Endothelial cell of umbilical vein (primary cell): ENCODE measurements at regions not wholly inside any gene's neighbourhood (a gene's known extent, or its start where the extent isn't known, plus 50 kb on each side); places are given as distances from the start of the nearest gene placed in this dataset.

ENCODE experiments used
- BruUV-seq: library from RNA; stranded (reverse); fragments of 400-500 nt; replicated peaks from 2 replicates; lab custom pipeline; 2021; lab: Mats Ljungman, UMichigan
- CTCF ChIA-PET: fragments of 300-600, 350-600 bp; sonication (Branson Sonifier 250); formaldehyde crosslinking; loops from one replicate; lab custom pipeline; 2021; ENCODE audit warnings: antibody characterized with exemption, inconsistent platforms; lab: Charles Lee
- POLR2A ChIA-PET: fragments of 300-600, 350-600 bp; sonication (Branson Sonifier 250); formaldehyde crosslinking; loops from one replicate; lab custom pipeline; 2021; ENCODE audit warnings: antibody characterized with exemption, inconsistent platforms; lab: Charles Lee
- DNase-seq: peaks from one replicate; pipeline ENCODE4 v3.0.0-alpha.2; 2011; ENCODE audit warnings: low read depth, low spot score
- FAIRE-seq: peaks from 2 replicates; lab custom pipeline; 2011; peaks lifted over from hg19 to GRCh38; lab: Jason Lieb, UNC
- H2AFZ ChIP-seq: 2 replicates; pipeline ENCODE4 v1.6.0; 2012; ENCODE audit warnings: low read depth, low read length, control low read depth, inconsistent platforms
- H3K27ac ChIP-seq: 2 replicates; pipeline ENCODE4 v1.5.1; 2011; ENCODE audit warnings: low read depth, mild to moderate bottlenecking, control low read depth, low read length, moderate library complexity; ENCODE audit not compliant: insufficient read depth
- H3K27me3 ChIP-seq, 2 experiments: 2 replicates each; pipeline versions ENCODE4 v1.6.0 to v1.6.1; 2011; ENCODE audit warnings: low read length in 2 of 2, mixed read lengths in 1 of 2; ENCODE audit not compliant: control insufficient read depth in 2 of 2, insufficient read depth in 2 of 2
- H3K36me3 ChIP-seq, 2 experiments: 2 replicates in 1 of 2; 3 replicates in 1 of 2; pipeline ENCODE4 v1.5.1; 2011; ENCODE audit warnings: low read length in 2 of 2, mild to moderate bottlenecking in 1 of 2, moderate library complexity in 1 of 2; ENCODE audit not compliant: control insufficient read depth in 2 of 2, insufficient read depth in 2 of 2; ENCODE audit errors: extremely low read depth in 1 of 2
- H3K4me1 ChIP-seq: 3 replicates; pipeline ENCODE4 v1.5.1; 2011; ENCODE audit warnings: mild to moderate bottlenecking, low read length; ENCODE audit not compliant: control insufficient read depth, insufficient read depth; ENCODE audit errors: extremely low read depth
- H3K4me2 ChIP-seq: 2 replicates; pipeline ENCODE4 v1.6.1; 2011; ENCODE audit warnings: low read length, control low read depth, mixed read lengths; ENCODE audit not compliant: insufficient read depth
- H3K4me3 ChIP-seq, 3 experiments: fragments of 200-600 bp in 1 of 3; sonication (generic), shearing (Covaris generic) in 1 of 3; replicated peaks in 1 of 3; 2 replicates each; pipeline ENCODE4 v1.5.1; 2011 to 2016; ENCODE audit warnings: control low read depth in 3 of 3, low read length in 3 of 3, mild to moderate bottlenecking in 2 of 3, inconsistent platforms in 1 of 3, low read depth in 1 of 3, moderate library complexity in 1 of 3; ENCODE audit not compliant: insufficient read depth in 1 of 3
- H3K79me2 ChIP-seq: 2 replicates; pipeline ENCODE4 v1.6.0; 2012; ENCODE audit warnings: low read length, inconsistent platforms; ENCODE audit not compliant: control insufficient read depth, insufficient read depth
- H3K9ac ChIP-seq: replicated peaks from 2 replicates; pipeline ENCODE3; 2011; ENCODE audit warnings: low read length, control low read depth; ENCODE audit not compliant: insufficient read depth; ENCODE audit errors: extremely low read depth
- H3K9me1 ChIP-seq: replicated peaks from 3 replicates; pipeline ENCODE4 v1.6.0; 2011; ENCODE audit warnings: mild to moderate bottlenecking, low read length; ENCODE audit not compliant: control insufficient read depth, insufficient read depth; ENCODE audit errors: extremely low read depth
- H3K9me3 ChIP-seq: replicated peaks from 2 replicates; pipeline ENCODE4 v1.5.1; 2012; ENCODE audit warnings: low read length, inconsistent platforms; ENCODE audit not compliant: control insufficient read depth, insufficient read depth
- H4K20me1 ChIP-seq: replicated peaks from 2 replicates; pipeline ENCODE3; 2011; ENCODE audit warnings: mild to moderate bottlenecking, low read length; ENCODE audit not compliant: control insufficient read depth, insufficient read depth; ENCODE audit errors: extremely low read depth
- CTCF ChIP-seq, 2 donors: IDR thresholded peaks; 1 replicate in 1 of 2; 2 replicates in 1 of 2; pipeline ENCODE4 v1.5.1; 2011; ENCODE audit warnings: low read length in 2 of 2, mild to moderate bottlenecking in 2 of 2, moderate library complexity in 2 of 2, control low read depth in 1 of 2, inconsistent platforms in 1 of 2, low read depth in 1 of 2; ENCODE audit not compliant: insufficient read depth in 1 of 2; ENCODE audit errors: extremely low read depth in 1 of 2
- EZH2 ChIP-seq: IDR thresholded peaks from 2 replicates; pipeline ENCODE4 v1.6.1; 2012; ENCODE audit warnings: borderline replicate concordance, low read depth, mild to moderate bottlenecking, moderate library complexity, low read length, inconsistent platforms; ENCODE audit not compliant: severe bottlenecking
- FOS ChIP-seq: IDR thresholded peaks from 2 replicates; pipeline ENCODE4 v1.6.1; 2011; ENCODE audit warnings: mild to moderate bottlenecking, low read length, moderate library complexity, borderline replicate concordance; ENCODE audit not compliant: insufficient read depth
- GATA2 ChIP-seq: IDR thresholded peaks from 2 replicates; pipeline ENCODE4 v1.7.0; 2011; ENCODE audit warnings: low read depth, mild to moderate bottlenecking, moderate library complexity, mixed read lengths, low read length; ENCODE audit not compliant: insufficient read length, insufficient read depth
- JUN ChIP-seq: IDR thresholded peaks from 2 replicates; pipeline ENCODE4 v1.6.1; 2011; ENCODE audit warnings: borderline replicate concordance, low read depth; ENCODE audit not compliant: insufficient read length, insufficient read depth
- MAX ChIP-seq: IDR thresholded peaks from 2 replicates; pipeline ENCODE4 v1.6.1; 2011; ENCODE audit not compliant: insufficient read depth, insufficient read length
- MYC ChIP-seq: IDR thresholded peaks from one replicate; pipeline ENCODE4 v1.6.1; 2011; ENCODE audit warnings: mild to moderate bottlenecking, low read depth, low read length
- POLR2A ChIP-seq: IDR thresholded peaks from 2 replicates; pipeline ENCODE4 v1.6.1; 2012; ENCODE audit warnings: low read depth, mild to moderate bottlenecking, control low read depth, low read length
- POLR2AphosphoS5 ChIP-seq: IDR thresholded peaks from 2 replicates; pipeline ENCODE4 v1.6.1; 2012; ENCODE audit warnings: low read depth, mild to moderate bottlenecking, control low read depth, low read length, moderate library complexity; ENCODE audit not compliant: insufficient read depth
- dilution Hi-C: fragments of 300-500 bp; cut with MboI; formaldehyde crosslinking; loops from one replicate; pipeline ENCODE4 v1.15.0; 2019; ENCODE audit warnings: low sequenced_read_pairs; ENCODE audit not compliant: extremely low pct_ligation_motif_present
- intact Hi-C: fragments of 100-400 bp; cut with micrococcal nuclease; formaldehyde crosslinking; loops from one replicate; pipeline ENCODE4 v1.10.0; 2022

GRCh38 chr11:114827736-114828135, 149.4 kb downstream of the NXPE2 start:
- TF ChIP-seq POLR2A (no peak), GATA2 (no peak)
- DNase-seq (no peak), FAIRE-seq (no peak)
- no TSS peak for BruUV-seq
- H3K9ac ChIP-seq = no peak overlapping the region
- no peak overlapping the region for H2AFZ ChIP-seq
- ChIA-PET POLR2A (no interaction called here), CTCF (no interaction called here)
- no peak overlapping the region for H3K4me3 ChIP-seq
- no peaks in the 10 kb centered on the region for H3K79me2 ChIP-seq
- no peak overlapping the region for H3K27ac ChIP-seq
- no peaks in the 10 kb centered on the region for H3K4me1 ChIP-seq
- dilution Hi-C loops (no loop called here), intact Hi-C loops (no loop called here)
- no peaks in the 10 kb centered on the region for H3K36me3 ChIP-seq
- H3K27me3 ChIP-seq = no peaks in the 10 kb centered on the region
- H3K9me3 ChIP-seq = no peaks in the 10 kb centered on the region
- no peak overlapping the region for H3K4me2 ChIP-seq
- H3K9me1 ChIP-seq = no peaks in the 10 kb centered on the region
- no peaks in the 10 kb centered on the region for H4K20me1 ChIP-seq

GRCh38 chr11:114832532-114833125, 154.3 kb downstream of the NXPE2 start:
- Histone ChIP-seq H3K9ac (no peak overlapping the region), H3K4me2 (no peak overlapping the region), H4K20me1 (no peaks in the 10 kb centered on the region), H3K27ac (no peak overlapping the region), H3K27me3 (no peaks in the 10 kb centered on the region), H3K4me3 (no peak overlapping the region), H3K4me1 (no peaks in the 10 kb centered on the region), H3K9me3 (no peaks in the 10 kb centered on the region), H2AFZ (no peak overlapping the region), H3K36me3 (no peaks in the 10 kb centered on the region), H3K9me1 (no peaks in the 10 kb centered on the region), H3K79me2 (no peaks in the 10 kb centered on the region)
- TF ChIP-seq EZH2 (no peak), CTCF (IDR thresholded peaks at IDR 0.05; ENCODE audit: extremely low read depth in 1 of 2, insufficient read depth in 1 of 2, low read depth in 1 of 2, low read length in 2 of 2) (no peak), MYC (no peak), POLR2AphosphoS5 (no peak), POLR2A (no peak), MAX (no peak), JUN (no peak), GATA2 (no peak), FOS (no peak)
- DNase-seq (no peak), FAIRE-seq (no peak)
- ChIA-PET POLR2A (no interaction called here), CTCF (no interaction called here)
- intact Hi-C loops = no loop called here
- dilution Hi-C loops = no loop called here
- BruUV-seq = no TSS peak
